Jurkat, Clone E6-1 (cell line): ENCODE measurements at regions not wholly inside any gene's neighbourhood (a gene's known extent, or its start where the extent isn't known, plus 50 kb on each side); places are given as distances from the start of the nearest gene placed in this dataset.

Source experiments
- DNase-seq: peaks from one replicate; pipeline ENCODE4 v3.0.0-alpha.2; 2011; ENCODE audit warnings: low read depth, low spot score
- H3K4me3 ChIP-seq: 2 replicates; pipeline ENCODE4 v1.5.1; 2011; ENCODE audit warnings: mild to moderate bottlenecking, low read length, control low read depth, moderate library complexity

DNA sequence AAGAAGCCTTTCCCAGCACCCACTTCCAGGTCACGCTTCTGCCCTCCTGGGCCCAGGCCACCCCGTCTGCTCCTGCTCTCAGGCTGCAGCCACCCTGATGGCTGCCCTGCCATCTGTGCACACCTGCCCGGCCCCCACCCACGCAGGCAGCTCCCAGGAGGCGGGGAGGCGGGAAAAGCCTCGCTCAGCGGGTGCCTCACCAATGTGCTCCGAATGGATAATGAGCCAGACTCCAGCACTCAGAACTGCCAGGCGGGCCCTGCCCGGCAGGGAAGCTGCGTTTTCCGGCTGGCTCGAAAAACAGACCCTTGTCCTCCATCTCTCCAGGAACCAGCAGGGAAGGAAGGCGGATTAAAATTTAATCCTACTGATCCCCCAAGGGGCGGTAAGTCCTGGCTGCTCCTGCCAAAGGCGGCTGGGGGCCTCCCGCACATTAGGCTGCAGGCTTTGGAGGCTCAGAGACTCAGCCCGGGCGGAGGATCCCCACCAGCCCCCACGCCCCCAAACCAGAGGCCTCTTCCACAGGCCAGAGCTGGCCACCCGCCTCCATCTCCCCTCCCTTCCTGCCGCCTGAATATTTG is 104.0 kb downstream of the NCOR2 start:
- H3K4me3 ChIP-seq = no peak overlapping the region
- no peak for DNase-seq

- no peak overlapping the region for H3K4me3 ChIP-seq
- DNase-seq = no peak
These were observed 104.7 kb downstream of the NCOR2 start for GRCh38 chr12:124462750-124463149.

DNA sequence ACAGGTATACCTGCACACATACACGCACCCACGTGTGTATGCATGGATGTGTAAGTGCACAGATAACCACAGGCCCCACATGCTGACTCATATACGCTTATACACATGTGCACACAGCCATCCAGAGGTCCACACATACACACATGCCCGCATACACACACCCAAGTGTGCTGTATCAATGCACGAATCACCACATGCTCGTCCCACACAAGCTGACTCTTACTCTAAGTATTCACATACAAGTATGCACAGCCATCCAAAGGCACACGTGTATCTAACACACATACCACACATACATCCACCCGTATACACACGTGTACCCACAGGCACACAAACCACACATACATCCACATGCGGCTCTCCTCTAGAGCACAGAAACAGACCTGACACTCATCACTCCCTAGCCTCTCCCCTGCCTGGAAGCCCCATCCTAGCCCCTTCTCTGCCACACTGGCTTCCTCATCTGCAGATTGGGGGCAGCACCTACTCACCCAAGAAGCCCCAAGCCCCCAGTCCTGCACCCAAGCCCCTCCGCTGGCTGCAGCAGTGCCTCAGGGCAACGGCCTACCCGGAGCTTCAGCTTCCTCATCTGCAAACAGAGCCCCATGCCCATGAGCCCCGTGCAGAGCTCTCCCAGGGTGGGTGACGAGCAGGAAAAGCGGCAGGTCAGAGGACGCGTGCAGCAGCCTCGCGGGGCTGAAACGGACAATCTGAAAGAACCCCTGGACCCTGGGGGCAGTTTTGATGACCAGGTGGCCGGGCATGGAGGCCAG is 105.4 kb downstream of the NCOR2 start:
- no peak for DNase-seq
- no peak overlapping the region for H3K4me3 ChIP-seq

- DNase-seq = no peak
These were observed 106.2 kb downstream of the NCOR2 start for GRCh38 chr12:124461241-124461673.

DNA sequence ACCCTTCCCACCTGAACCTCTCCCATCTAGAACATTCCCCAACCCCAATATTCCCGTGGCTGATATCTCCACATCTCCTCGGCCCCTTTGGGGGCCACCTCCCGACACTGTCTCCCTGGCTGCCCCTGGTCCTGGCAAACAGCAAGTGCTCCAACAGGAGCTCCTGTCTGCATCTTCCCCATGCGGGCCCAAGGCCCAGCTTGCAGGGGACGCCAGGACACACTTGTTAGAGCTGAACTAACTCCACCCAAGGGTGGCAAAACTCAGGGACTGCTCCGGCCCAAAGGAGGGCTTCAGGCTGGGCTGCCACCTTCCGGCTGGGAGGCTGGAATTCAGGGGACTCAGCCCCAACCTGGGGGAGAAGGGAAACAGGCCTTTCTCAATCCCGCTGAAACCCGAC is 106.6 kb downstream of the NCOR2 start:
- no peak for DNase-seq
- H3K4me3 ChIP-seq = no peak overlapping the region

More at GRCh38 chr12:124461241-124461673, 106.2 kb downstream of the NCOR2 start:
- H3K4me3 ChIP-seq = no peak overlapping the region

DNA sequence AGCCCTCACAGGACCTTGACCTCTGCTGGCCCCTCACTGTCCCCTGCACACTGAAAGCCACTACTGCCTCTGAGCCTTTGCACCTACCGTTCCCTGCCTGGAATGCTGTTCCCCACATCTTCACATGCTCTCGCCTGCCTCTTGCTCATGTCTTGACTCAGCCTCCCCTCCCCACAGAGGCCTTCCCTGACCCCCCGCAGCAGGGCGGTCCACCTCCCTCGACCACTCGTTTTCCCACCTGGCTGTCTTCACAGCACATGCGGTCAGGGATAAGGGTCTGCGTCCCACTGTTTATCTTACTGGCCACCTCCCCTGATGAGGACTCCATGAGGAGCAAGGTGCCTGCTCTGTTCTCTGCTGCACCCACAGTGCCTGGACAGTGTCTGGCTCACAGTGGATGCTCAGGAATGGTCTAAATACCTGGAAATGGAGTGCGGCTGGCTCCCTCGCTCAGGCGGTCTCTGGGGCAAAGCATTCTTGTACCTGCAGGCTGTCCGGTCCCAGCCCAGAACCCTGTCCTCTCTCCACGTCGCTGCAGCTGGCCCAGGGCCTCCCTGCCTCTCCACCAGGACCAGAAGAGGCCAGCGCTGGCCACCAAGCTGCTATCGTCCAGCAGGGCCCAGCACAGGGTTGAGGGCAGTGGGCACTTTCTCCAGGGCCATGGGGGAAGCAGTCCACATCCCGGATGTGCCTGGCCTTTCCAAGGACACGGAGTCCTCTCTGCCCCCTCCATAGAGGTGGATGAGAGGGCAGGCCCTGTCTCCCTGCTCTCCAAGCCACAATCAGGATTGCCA is 107.4 kb downstream of the NCOR2 start:
- no peak overlapping the region for H3K4me3 ChIP-seq
- no peak for DNase-seq

- H3K4me3 ChIP-seq = no peak overlapping the region
These were observed 108.2 kb downstream of the NCOR2 start for GRCh38 chr12:124458992-124459851.

DNA sequence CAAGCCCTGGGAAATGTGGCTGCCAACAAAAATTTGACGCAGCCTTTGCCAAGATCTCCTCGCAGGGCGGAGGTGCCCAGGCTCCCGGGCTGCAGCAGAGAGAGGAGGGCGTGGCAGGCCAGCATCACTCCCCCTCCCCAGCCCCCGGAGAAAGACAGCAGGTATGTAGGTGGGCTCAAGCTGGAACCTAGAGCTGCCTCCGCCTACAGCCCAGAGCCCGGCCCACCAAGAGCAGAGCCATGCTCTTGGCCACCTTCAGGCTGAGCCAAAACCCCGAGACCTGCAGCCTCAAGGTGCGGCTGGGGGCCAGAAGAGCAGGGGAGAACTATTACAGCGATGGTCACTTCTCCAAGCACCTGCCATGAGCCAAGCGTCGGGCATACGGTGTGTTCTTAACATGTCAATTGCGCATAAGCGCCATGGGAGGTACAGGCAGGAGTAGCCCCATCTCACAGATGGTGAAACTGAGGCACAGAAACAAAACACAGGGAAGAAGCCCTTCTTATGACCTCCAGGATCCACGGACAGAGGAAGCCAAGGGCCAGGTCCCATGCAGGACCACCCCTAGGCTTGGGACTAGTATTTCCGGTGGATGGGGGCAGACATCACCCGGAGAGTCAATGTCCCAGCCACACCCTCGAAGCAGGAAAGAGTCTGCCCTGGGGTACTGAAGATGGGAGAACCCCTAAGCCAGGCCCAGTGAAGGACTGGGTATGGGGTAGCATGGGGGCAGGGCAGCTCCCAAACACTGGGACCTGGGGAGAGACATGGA is 109.0 kb downstream of the NCOR2 start:
- no peak for DNase-seq

More at GRCh38 chr12:124458992-124459851, 108.2 kb downstream of the NCOR2 start:
- no peak for DNase-seq

DNA sequence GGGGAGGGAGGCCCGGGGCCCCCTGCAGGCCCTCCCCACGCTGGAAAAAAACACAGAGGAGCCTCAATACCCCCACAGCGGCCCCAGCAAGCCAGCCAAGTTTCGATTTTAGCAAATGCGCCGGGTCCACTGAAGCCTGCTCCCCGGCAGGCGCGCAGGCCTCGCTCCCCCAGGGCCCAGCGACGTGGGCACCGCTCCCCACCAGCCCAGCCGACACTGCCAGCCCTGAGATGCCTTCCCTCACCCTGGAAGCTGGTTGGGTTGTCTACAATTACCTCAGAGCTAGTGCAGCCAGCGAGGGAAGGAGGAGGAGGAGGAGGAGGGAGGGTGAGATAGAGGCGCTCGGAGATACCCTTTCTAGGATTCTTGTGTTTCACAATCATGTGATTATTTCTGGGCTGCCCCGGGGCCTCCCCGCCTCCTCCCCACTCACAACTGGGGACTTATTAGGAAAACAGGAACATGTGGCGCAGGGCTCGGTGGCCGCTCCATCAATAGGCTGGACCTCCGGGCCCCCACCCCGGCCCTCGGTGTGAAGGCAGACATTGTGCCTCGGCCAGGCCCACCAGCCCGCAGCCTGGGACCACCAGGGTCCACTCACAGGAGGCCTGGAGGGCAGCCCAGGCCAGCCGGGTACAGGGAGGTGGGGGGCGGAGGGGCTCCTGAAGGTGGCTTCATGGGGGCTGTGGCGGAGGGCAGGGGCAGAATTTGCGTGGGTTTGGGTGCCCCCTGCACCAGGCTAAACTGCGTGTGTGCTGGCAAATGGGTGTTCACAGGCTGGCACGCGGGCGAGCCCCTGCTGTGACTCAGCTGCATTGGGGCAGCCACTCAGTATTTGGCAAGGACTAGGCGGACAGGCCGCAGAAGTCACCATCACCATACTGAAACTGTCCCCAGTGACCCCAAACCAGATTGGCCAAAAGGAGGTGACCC is 109.9 kb downstream of the NCOR2 start:
- DNase-seq = no peak
- no peak overlapping the region for H3K4me3 ChIP-seq

More for the DNA sequence above, 109.0 kb downstream of the NCOR2 start:
- H3K4me3 ChIP-seq = no peak overlapping the region

DNA sequence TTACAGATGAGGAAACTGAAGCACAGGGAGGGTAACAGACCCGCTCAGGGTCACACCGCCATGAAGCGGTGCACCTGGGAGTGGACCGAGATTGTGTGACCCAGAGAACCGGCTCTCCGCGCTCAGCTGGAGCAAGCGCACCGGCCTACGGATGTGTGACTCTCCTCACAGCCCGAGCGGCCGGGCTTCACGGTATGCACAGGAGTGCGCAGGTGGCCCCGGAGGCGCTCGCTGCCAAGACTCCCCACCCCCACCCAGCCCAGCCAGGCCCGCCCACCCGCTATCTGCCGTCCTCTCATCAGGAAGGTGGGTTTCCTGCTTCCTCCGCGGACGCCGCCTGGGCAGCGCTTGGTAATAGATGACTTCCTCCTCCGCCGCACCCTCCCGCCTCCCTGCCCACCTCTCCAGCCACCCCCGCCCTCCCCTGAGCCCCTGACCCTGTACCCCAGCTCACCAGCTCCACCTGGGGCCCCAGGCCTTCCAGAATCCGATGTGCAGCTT is 110.7 kb downstream of the NCOR2 start:
- H3K4me3 ChIP-seq = no peak overlapping the region
- no peak for DNase-seq

DNA sequence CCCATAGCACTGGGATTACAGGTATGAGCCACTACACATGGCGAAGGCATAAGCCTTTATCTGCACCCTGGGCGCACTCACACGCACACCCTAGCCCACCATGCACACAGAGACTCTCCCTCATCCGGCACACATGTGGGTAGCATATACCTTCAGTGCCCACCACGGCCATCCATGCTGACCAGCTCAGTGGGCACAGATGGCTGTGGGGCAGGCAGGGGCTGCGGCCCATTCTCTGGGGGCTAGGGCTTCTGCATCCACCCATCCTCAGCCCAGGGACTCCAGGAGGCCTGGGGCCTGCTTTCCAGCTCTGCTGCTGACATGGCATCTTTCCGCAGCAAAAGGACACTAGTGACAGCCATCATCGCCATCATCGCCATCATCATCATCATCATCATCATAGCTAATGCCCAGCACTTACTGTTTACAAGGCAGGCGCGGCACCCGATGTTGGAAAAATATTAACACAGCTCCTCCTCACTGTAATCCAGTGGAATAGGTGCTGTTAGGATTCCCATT is 111.2 kb downstream of the NCOR2 start:
- H3K4me3 ChIP-seq = no peak overlapping the region
- DNase-seq = no peak

DNA sequence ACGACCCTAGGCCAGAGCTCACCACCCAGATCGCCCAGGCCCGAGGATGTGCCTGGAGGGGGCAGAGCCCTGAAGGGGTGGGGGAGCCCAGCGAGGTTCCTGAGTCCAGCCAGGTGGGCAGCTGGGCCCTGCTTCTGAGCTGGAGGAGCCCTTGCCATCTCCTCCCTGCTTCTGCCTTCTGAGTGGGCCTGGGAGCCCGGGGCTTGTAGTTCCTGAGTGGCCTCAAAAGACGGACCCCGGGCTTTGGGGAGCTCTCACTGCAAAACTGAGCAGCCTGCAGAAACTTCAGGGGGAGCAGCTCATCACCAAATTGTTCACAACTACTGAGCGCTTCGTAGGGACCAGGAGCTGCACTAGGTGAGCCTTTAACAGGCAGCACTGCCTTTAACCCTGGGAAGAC is 112.1 kb downstream of the NCOR2 start:
- H3K4me3 ChIP-seq = no peak overlapping the region
- no peak for DNase-seq

GRCh38 chr12:124454735-124455134 is 112.7 kb downstream of the NCOR2 start:
- H3K4me3 ChIP-seq = no peak overlapping the region
- no peak for DNase-seq

DNA sequence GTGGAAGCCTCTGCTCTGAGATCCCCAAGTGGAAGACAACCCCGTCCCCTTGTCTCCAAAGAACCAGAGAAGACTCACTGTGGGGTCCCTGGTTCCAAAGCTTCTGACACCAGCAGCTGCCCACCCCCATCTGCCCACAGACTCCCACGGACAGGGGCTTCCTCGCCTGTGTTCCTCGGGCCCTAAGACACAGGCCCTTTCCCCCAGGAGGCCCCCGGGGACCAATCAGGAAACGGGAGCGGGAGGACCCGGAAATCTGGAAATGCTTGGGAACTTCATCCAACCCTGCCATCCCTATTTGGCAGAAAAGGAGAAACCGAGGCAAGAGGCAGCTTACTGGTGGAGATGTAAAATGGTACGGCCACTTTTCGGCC is 113.1 kb downstream of the NCOR2 start:
- DNase-seq = no peak
- no peak overlapping the region for H3K4me3 ChIP-seq

DNA sequence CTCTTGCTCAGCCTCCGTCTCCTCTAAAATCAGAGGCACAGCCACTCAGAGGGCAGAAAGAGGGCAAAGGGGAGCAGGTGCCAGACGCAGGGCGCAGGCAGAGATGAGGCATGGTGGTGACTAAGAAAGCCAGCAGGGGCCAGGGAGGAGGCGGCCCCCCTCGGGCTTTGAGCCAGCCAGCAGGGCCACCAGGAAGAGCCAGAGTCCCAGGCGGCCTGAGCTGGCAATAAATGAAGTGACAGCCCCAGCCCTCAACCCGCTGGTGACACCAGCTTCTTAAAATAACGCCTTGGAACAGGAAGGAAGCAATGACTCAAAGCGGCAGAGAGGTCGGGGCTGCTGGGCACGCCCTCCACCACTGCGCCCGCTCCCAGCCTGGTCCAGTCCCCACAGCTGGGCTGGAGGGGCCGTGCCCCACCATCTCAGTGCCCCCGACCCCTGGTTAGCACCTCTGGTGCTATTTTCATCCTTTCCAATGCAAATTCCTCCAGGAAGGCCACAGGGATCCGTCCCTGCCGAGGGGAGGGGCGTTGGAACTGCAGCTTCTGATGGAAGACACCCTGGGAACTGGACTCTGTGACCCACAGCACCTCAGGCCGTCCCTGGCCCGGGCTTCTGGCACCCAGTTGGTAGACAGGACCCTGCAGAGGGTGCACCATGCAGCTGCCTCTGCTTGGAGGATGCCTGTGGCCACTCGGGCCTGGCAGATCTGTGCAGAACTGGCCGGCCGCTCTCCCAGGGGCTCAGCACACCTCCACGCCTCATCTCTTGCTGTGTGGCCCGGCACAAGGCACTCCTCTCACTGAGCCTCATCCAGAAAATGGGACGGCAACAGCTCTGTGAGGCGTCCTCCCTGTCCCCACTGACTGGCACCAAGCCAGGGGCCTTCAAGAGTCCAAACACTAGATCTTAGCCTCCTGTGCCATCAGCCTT is 113.7 kb downstream of the NCOR2 start:
- 0 out of 2 replicates have a peak overlapping the region, but pooled peaks have one; percentile 5 for H3K4me3 ChIP-seq
- DNase-seq = peak; percentile 56
